ENCODE measurements at regions not wholly inside any gene's neighbourhood (a gene's known extent, or its start where the extent isn't known, plus 50 kb on each side); places are given as distances from the start of the nearest gene placed in this dataset.
"Not testable (repeated sequence)": the region's sequence is repeated elsewhere in the genome, so short reads cannot be mapped to it uniquely, and the experiment has no call there.

- Histone ChIP-seq H3K27ac (no peak overlapping the region), H3K36me3 (ENCODE audit: insufficient read depth, low read length) (no peaks in the 10 kb centered on the region), H3K4me3 (no peak overlapping the region), H3K9ac (ENCODE audit: insufficient read length) (no peak overlapping the region), H3K9me3 (ENCODE audit: low read depth, low read length) (no peaks in the 10 kb centered on the region)
- no peak for TF ChIP-seq POLR2AphosphoS5 (IDR thresholded peaks at IDR 0.05; ENCODE audit: borderline replicate concordance, low read depth, low read length)
- no peak for TF ChIP-seq FOXP2 (optimal IDR thresholded peaks at IDR 0.05; ENCODE audit: control extremely low read depth, extremely low read length, insufficient read depth)
- TF ChIP-seq EZH2 (IDR thresholded peaks at IDR 0.05): no peak
- no peak for DNase-seq (ENCODE audit: low read depth, low spot score)
Observed at GRCh38 chr7:159317294-159317693, 172.6 kb upstream of the VIPR2 start.

- no peak for TF ChIP-seq POLR2AphosphoS5 (IDR thresholded peaks at IDR 0.05; ENCODE audit: borderline replicate concordance, low read depth, low read length)
- no peak for TF ChIP-seq FOXP2 (optimal IDR thresholded peaks at IDR 0.05; ENCODE audit: control extremely low read depth, extremely low read length, insufficient read depth)
- TF ChIP-seq EZH2 (IDR thresholded peaks at IDR 0.05): no peak
- no peak overlapping the region for H3K4me3 ChIP-seq
- no peaks in the 10 kb centered on the region for H3K36me3 ChIP-seq (ENCODE audit: insufficient read depth, low read length)
- H3K9ac ChIP-seq (ENCODE audit: insufficient read length): no peak overlapping the region
- no peaks in the 10 kb centered on the region for H3K9me3 ChIP-seq (ENCODE audit: low read depth, low read length)
- no peak for DNase-seq (ENCODE audit: low read depth, low spot score)
- no peak overlapping the region for H3K27ac ChIP-seq
Observed at GRCh38 chr7:159311172-159311494, 166.5 kb upstream of the VIPR2 start.

DNA sequence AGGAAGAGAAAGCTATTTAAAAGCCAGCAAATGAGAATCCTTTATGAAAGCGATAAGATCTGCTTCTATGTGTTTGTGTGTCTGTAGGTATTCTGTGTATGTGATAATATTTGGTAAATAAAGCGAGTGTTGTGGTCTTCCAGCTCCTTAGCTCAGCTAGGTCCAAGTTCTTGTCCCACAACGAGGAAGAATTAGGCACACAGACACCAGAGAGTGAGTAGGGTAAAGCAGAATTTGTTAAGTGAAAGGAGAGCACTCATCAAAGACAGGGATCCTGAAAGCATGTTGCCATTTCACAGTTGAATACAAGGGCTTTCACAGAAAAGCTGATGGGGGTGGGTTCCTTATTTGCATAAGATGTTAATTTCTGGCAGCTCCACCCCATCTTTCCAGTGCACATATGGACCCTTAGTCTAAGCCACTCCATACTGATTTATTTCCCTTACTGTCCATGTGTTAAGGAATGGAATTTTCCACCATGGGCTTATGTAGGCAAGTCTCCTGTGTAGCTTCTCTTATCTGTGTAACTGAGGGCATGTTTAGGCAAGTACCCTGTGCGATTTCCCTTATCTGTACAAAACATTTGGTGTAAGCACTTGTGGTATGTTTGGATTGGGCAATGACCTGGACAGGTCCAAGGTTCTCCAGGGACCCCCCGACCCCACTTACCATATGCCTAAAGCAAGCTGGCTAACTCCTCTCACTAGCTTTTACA is 165.9 kb upstream of the VIPR2 start:
- Histone ChIP-seq H3K4me3 (no peak overlapping the region), H3K27ac (no peak overlapping the region), H3K36me3 (ENCODE audit: insufficient read depth, low read length) (no peaks in the 10 kb centered on the region), H3K9me3 (ENCODE audit: low read depth, low read length) (no peaks in the 10 kb centered on the region), H3K9ac (ENCODE audit: insufficient read length) (no peak overlapping the region)
- TF ChIP-seq FOXP2 (optimal IDR thresholded peaks at IDR 0.05; ENCODE audit: control extremely low read depth, extremely low read length, insufficient read depth) (no peak), EZH2 (IDR thresholded peaks at IDR 0.05) (no peak), POLR2AphosphoS5 (IDR thresholded peaks at IDR 0.05; ENCODE audit: borderline replicate concordance, low read depth, low read length) (no peak)
- DNase-seq (ENCODE audit: low read depth, low spot score): no peak

DNA sequence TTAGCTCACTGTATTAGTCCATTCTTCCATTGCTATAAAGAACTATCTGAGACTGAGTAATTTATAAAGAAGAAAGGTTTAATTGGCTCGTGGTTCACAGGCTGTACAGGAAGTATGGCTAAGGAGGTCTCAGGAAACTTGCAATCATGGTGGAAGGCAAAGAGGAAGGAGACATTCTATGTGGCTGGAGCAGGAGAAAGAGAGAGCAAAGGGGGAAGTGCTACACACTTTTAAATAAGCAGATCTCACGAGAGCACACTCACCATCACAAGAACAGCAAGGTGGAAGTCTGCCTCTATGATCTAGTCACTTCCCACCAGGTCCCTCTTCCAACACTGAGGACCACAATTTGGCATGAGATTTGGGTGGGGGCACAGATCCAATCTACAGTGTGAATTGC is 164.5 kb upstream of the VIPR2 start:
- not testable (repeated sequence) for H3K9me3 ChIP-seq (ENCODE audit: low read depth, low read length); H3K9ac ChIP-seq (ENCODE audit: insufficient read length); H3K27ac ChIP-seq; H3K4me3 ChIP-seq; H3K36me3 ChIP-seq (ENCODE audit: insufficient read depth, low read length); DNase-seq (ENCODE audit: low read depth, low spot score)

DNA sequence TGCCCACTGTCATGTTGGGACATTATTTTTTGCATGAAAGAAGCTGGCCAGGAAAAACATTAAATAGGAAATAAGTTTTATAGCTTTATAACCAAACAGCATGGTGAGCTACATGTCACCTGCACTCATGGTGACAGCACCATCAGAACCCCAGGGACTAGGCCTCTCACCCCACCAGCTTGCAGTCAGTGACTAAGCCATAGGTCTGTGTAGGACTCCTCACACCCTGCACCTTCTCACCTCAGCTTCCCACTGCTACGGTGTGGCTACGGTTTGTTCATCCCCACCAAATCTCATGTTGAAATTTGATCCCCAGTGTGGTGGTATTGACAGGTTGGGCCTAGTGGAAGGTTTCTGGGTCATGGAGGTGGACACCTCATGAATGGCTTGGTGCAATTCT is 161.3 kb upstream of the VIPR2 start:
- TF ChIP-seq FOXP2 (optimal IDR thresholded peaks at IDR 0.05; ENCODE audit: control extremely low read depth, extremely low read length, insufficient read depth) (no peak), POLR2AphosphoS5 (IDR thresholded peaks at IDR 0.05; ENCODE audit: borderline replicate concordance, low read depth, low read length) (no peak), EZH2 (IDR thresholded peaks at IDR 0.05) (no peak)
- no peaks in the 10 kb centered on the region for H3K9me3 ChIP-seq (ENCODE audit: low read depth, low read length)

GRCh38 chr7:159305185-159305584 is 160.5 kb upstream of the VIPR2 start:
- H3K9me3 ChIP-seq (ENCODE audit: low read depth, low read length); DNase-seq (ENCODE audit: low read depth, low spot score); H3K4me3 ChIP-seq; H3K36me3 ChIP-seq (ENCODE audit: insufficient read depth, low read length); H3K9ac ChIP-seq (ENCODE audit: insufficient read length); H3K27ac ChIP-seq: not testable (repeated sequence)

More for the DNA sequence above, 161.3 kb upstream of the VIPR2 start:
- no peak for DNase-seq (ENCODE audit: low read depth, low spot score)
- Histone ChIP-seq H3K9ac (ENCODE audit: insufficient read length) (no peak overlapping the region), H3K4me3 (no peak overlapping the region), H3K27ac (no peak overlapping the region), H3K36me3 (ENCODE audit: insufficient read depth, low read length) (no peaks in the 10 kb centered on the region)

GRCh38 chr7:159303510-159303909 is 158.8 kb upstream of the VIPR2 start:
- H3K9ac ChIP-seq (ENCODE audit: insufficient read length); DNase-seq (ENCODE audit: low read depth, low spot score); H3K27ac ChIP-seq; H3K9me3 ChIP-seq (ENCODE audit: low read depth, low read length); H3K36me3 ChIP-seq (ENCODE audit: insufficient read depth, low read length); H3K4me3 ChIP-seq: not testable (repeated sequence)

DNA sequence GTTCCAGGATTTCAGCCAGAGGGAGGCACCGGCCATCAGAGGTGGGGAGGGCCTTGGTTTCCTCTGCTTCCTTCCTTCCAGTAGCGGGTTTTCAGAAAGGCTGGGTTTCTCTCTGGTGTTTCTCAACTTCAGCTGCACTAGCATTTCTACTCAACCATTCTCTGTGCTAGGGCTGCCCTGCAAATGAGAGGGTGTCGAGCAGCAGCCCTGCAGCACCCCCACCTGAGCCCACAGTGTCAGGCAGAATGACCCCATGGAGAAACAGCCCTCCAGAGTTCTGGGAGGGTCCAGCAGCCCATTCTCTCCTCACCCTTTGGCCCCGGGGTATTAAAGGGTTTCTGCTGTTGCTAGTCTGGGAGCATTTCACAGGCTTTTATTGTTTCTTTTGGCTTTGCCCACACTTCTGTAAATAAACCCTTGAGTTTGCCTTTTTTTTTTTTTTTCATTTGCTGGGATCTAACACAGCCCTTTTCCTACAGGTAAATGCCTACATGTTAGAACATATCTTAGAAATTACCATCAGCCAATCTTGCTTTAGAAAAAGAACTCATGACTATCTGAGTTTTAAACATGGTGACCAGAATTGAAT is 151.5 kb upstream of the VIPR2 start:
- no peak for DNase-seq (ENCODE audit: low read depth, low spot score)

GRCh38 chr7:159286487-159286886 is 141.8 kb upstream of the VIPR2 start:
- not testable (repeated sequence) for H3K9ac ChIP-seq (ENCODE audit: insufficient read length); H3K9me3 ChIP-seq (ENCODE audit: low read depth, low read length)

More for the DNA sequence above, 151.5 kb upstream of the VIPR2 start:
- no peak overlapping the region for H3K27ac ChIP-seq
- H3K36me3 ChIP-seq (ENCODE audit: insufficient read depth, low read length): no peaks in the 10 kb centered on the region
- H3K9me3 ChIP-seq (ENCODE audit: low read depth, low read length): no peaks in the 10 kb centered on the region
- no peak overlapping the region for H3K4me3 ChIP-seq
- TF ChIP-seq EZH2 (IDR thresholded peaks at IDR 0.05) (no peak), FOXP2 (optimal IDR thresholded peaks at IDR 0.05; ENCODE audit: control extremely low read depth, extremely low read length, insufficient read depth) (no peak), POLR2AphosphoS5 (IDR thresholded peaks at IDR 0.05; ENCODE audit: borderline replicate concordance, low read depth, low read length) (no peak)
- H3K9ac ChIP-seq (ENCODE audit: insufficient read length): no peak overlapping the region

More at GRCh38 chr7:159286487-159286886, 141.8 kb upstream of the VIPR2 start:
- not testable (repeated sequence) for H3K27ac ChIP-seq; DNase-seq (ENCODE audit: low read depth, low spot score); H3K4me3 ChIP-seq; H3K36me3 ChIP-seq (ENCODE audit: insufficient read depth, low read length)

Measured in SK-N-MC (cell line).